GM21390 (cell line): ENCODE measurements at regions not wholly inside any gene's neighbourhood (a gene's known extent, or its start where the extent isn't known, plus 50 kb on each side); places are given as distances from the start of the nearest gene placed in this dataset.

Experiments used
- ATAC-seq: cut with Tn5 transposase; IDR thresholded peaks from one replicate; pipeline ENCODE4 v1.9.1; 2021; ENCODE audit not compliant: unreplicated experiment

DNA sequence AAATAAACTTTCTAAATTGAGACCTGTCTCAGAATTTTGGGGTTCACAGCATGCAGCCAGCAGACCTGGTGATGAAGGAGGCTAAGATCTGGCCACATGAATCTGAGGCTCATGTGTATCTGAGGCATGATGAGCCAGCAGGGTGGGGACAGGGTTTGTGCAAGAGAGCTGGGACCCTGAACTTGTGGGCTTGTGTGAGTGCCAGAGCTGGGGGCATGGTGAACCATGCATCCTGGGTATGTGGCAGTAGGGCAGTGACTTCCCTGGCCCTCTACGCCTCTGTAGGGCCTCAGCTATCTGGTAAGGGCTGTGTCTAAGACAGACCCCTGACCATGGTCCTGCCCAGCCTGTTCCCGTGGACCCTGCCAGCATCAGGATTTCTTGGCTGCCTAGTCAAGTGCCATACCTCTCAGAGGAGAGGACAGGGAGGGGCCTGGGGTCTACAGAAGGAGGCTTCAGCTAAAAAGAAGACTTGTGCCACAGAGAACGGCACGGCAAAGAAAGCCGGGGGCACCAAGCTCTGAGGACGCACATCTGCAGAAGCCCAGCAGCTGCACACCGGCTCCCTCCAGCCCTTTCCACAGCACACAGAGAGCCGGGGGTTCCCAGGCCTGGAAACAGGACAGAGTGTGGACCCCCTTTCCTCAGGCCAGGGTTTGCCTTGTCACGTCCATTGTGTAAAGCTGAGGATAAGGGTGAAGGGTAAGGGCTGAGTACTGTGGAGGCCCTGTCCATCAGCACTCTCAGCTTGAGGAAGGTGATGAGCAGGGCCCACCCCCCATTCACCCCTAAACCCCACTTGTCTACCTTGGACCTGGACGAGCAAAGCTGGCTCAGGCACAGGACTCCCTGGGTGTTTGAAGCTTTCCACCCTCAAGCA is 130.1 kb downstream of the MRPL36 start:
- ATAC-seq = no peak

DNA sequence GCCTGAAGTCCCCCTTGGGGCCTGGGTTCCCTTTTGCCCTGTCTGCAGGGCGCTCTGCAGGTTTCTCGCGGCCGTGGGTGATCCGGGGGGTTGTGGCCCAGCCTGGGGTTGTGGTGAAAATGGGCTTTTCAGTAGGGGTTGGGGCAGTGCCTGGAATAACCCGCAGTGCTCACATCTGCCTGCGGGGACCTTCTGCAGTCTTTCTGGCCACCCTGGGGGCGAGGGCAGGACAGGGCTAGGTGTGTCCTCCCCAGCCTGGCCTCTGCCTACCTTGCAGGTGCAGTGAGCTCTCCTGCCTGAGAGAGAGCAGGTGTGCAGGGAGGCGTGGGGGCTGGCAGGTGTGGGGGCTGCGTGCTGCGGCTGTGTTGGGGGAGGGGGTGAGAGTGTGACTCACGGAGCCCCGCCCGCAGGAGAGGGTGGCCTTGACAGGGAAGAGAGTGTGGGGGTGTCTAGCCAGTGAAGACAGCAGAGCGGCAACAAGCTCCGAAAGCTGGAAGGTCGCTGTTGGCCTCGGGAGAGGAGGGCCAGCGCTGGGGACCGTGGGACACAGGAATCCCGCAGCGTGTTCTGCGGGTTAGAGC is 131.4 kb downstream of the MRPL36 start:
- no peak for ATAC-seq

DNA sequence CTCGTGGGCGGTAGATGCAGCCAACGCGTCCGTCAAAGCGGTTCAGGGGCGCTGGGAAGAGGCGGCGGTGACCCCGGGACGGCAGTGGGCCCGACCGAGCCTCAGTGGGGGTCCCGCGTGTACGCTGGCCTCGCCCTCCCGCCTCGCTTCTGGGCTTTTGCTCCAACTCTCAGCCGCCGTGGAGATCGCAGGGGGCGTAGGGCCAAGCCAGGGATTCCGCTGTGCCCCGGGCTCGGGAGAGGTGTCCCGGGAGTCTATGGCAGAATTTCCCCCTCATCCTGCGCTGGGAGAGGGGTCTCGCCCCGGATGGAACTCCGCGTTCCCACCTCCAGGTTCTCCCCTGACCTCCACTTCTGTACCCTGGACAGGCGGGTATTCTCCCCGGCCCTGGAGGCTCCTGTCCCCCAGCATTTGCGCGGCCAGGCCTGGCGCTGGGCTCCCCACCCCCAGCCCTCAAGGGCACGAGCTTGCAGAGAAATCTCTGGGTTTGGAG is 131.9 kb downstream of the MRPL36 start:
- ATAC-seq = no peak

DNA sequence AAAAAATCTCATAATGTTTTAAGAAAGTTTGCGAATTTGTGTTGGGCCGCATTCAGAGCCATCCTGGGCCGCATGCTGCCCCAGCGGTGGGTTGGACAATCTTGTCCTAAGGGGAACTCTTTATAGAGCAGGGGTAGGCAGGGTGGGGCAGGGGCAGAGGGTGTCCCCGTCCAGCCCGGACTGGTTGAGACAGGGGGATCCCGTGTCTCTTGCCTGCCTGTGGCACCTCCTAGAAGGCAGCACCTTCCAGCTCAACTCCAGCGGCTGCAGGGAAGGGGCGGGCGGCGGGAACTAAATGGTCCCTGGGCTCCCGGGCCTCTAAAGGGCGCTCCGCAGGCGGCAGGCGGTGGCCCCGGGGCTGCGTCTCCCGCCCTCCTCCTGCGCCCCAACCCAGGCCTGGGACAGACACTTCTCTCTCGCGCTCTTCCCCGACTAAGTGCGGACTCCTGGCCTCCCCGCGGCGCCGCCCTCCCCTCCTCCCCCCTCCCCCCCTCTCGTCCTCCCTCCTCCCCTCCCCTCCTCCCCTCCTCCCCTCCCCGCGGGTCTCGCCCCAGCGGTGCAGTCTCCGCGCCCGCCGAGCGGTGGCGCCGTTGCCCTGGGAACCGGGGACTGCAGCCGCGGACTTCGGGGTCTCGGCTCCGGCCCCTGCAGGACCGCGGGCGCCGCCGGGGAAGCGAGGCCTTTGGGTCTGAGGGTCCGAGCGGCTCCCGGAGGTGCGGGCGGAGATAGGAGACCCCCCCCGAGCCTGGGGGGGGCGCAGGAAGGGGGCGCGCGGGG is 132.6 kb downstream of the MRPL36 start:
- ATAC-seq = no peak

DNA sequence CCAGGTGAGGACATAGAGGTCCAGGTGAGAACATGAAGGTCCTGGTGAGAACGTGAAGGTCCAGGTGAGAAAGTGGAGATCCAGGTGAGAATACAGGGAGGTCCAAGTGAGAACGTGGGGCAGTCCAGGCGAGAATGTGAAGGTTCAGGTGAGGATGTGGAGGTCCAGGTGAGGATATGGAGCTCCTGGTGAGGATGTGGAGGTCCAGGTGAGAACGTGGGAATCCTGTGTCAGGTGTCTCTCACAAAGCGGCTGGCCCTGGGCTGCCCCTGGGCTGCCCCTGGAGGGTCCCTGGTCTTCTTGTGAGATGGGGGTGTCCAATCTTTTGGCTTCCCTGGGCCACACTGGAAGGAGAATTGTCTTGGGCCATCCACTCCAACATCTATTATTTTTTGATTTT is 133.4 kb downstream of the MRPL36 start:
- ATAC-seq = no peak

GRCh38 chr5:1665803-1666202 is 133.8 kb downstream of the MRPL36 start:
- no peak for ATAC-seq

GRCh38 chr5:1665231-1665630 is 134.4 kb downstream of the MRPL36 start:
- ATAC-seq = no peak

- ATAC-seq = no peak
Observed at GRCh38 chr5:1663186-1663585, 136.5 kb downstream of the MRPL36 start.

GRCh38 chr5:1662559-1663085 is 137.0 kb downstream of the MRPL36 start:
- ATAC-seq = no peak

DNA sequence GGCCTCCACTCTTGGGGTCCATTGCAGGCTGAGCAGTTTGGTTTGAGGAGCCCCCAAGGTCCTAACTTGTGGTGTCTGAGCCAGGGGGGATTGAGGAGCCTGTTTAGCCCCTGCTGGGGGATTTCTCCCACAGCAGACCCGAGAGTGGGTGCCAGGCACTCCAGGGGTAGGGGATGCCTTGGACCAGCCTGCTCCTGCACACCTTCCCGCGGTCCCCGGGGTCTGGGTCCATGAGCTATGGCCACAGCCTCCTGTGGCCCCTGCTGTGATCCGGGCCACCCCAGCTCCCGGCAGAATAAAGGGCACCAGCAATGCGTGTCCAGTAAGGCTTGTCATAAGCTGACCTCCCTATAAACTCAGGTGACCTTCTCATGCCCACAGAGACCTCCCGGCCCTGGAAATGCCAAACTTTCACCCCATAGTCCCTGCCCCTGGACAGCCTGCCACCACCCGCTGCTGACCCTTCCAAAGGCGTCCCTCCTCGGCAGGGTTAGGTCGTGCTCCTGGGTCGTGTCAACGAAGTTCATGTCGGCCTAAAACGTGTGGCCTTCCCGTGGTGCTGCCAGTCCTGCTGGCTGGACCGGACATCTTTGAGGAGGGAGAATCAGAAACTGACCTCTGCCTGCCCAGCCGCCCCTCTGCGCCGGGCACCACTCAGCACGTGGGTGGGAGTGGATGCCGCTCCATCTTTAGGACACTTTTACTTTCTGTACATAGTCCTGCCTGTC is 137.6 kb downstream of the MRPL36 start:
- no peak for ATAC-seq

DNA sequence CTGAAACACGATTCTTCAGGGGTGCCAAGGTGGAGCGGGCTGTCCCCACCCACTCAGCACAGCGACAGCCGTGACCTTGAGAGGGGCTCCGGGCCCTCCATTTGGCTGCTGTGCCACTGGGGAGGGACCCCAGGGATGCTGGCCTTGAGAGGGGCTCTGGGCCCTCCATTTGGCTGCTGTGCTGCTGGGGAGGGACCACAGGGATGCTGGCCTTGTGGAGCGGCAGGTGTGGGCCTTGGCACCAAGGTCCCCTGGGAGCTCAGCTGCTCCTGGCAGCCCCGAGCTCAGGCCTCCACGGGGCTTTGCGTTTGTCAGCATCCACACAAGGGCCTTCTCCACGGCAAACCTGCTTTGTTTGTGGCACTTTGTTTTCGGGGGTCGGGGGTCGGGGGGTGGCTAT is 137.6 kb upstream of the LPCAT1 start:
- no peak for ATAC-seq

GRCh38 chr5:1660511-1660910 is 136.8 kb upstream of the LPCAT1 start:
- no peak for ATAC-seq

GRCh38 chr5:1660001-1660400 is 136.2 kb upstream of the LPCAT1 start:
- no peak for ATAC-seq

- ATAC-seq = no peak
Observed at GRCh38 chr5:1659100-1659981, 135.6 kb upstream of the LPCAT1 start.

DNA sequence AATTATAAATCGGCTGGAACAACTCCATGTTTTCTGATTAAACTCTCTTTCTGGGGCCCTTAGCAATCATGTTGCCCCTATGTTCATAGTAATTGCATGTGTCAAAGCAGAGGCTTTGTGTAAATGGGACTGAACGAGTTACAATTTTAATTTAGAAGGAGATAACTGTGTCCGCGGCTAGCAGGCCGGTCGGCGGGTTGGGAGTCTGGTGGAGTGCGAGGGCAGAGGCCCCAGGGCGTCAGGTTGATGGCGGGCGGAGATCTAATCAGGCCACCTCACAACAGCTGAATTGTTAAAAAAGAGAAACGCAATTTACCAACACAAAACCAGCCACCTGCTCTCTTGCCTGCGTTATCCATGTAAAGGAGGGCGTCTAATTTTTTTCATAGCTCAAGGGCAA is 134.9 kb upstream of the LPCAT1 start:
- ATAC-seq = no peak

GRCh38 chr5:1657161-1657741 is 133.5 kb upstream of the LPCAT1 start:
- no peak for ATAC-seq

- no peak for ATAC-seq
Observed at GRCh38 chr5:1656271-1656975, 132.7 kb upstream of the LPCAT1 start.

DNA sequence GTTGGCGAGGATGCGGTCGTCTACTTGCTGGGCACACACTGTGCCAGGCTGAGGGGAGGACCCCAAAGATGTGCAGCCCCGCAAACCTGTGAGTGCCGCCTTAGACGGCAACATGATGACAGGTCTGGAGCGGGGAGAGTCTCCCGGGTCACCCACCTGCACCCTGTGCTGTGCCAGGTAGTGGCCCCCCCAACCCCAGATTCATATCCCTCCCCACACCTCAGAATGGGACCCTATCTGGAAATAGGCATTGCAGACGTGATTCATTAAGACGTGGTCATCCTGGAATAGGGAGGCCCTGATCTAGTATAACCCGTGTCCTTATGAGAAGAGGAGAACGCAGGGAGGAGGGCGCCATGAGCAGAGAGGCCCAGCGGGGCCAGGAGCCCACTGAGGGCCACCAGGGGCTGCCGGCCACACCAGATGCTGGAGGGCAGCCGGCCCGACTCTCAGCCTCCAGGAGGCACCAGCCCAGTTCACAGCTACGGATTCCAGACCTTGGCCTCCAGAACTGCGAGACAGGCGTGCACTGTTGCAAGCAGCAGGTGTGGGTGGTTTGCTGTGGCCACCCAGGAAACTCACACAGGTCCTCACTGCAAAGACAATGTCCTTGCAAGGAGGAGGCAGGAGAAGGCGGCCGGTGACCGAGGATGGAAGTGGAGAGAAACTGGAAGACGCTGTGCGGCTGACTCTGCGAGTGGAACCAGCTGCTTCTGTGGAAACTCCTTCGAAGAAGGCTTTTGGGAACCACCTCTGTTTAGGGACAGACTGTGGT is 131.9 kb upstream of the LPCAT1 start:
- no peak for ATAC-seq
